Cardiac fibroblast (primary cell): ENCODE measurements at regions not wholly inside any gene's neighbourhood (a gene's known extent, or its start where the extent isn't known, plus 50 kb on each side); places are given as distances from the start of the nearest gene placed in this dataset.
"Not testable (repeated sequence)": the region's sequence is repeated elsewhere in the genome, so short reads cannot be mapped to it uniquely, and the experiment has no call there.

Experiments
- DNase-seq, 2 donors: peaks; one replicate each; pipeline versions ENCODE4 v3.0.0 to v3.0.0-alpha.2; 2010; ENCODE audit warnings: low read depth in 2 of 2
- H3K4me3 ChIP-seq, 2 donors: replicated peaks in 1 of 2; 1 replicate in 1 of 2; 2 replicates in 1 of 2; pipeline ENCODE4 v1.5.1; 2011; ENCODE audit warnings: low read depth in 2 of 2, low read length in 2 of 2, mild to moderate bottlenecking in 2 of 2, moderate library complexity in 1 of 2
- CTCF ChIP-seq: IDR thresholded peaks from one replicate; pipeline ENCODE4 v1.5.1; 2011; ENCODE audit warnings: low read depth, mild to moderate bottlenecking, low read length, inconsistent platforms

- no peak overlapping the region for H3K4me3 ChIP-seq
- no peak for DNase-seq
- TF ChIP-seq CTCF = no peak
Observed at GRCh38 chrX:56125946-56126345, 106.2 kb upstream of the KLF8 start.

- no peak for TF ChIP-seq CTCF
- DNase-seq = no peak
- H3K4me3 ChIP-seq = no peak overlapping the region
Observed at GRCh38 chrX:56130031-56130430, 102.1 kb upstream of the KLF8 start.

DNA sequence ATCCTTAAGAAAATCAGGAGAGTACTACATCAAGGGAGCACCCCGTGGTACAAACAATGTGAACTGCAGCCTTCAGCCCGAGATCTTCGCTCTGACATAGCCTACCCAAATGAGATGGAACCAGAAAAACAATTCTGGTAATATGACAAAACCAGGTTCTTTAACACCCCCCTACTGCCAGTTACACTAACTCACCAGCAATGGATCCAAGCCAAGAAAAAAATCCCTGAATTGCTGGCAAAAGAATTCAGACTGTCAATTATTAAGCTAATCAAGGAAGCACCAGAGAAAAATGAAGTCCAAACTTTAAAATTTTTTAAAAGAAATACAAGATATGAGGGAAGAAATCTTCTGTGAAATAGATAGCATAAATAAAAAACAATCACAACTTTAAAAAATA, 101.7 kb upstream of the KLF8 start:
- no peak for TF ChIP-seq CTCF
- H3K4me3 ChIP-seq = no peak overlapping the region
- DNase-seq = no peak

GRCh38 chrX:56164135-56164534, 68.0 kb upstream of the KLF8 start:
- DNase-seq, H3K4me3 ChIP-seq: not testable (repeated sequence)
